ENCODE measurements at regions not wholly inside any gene's neighbourhood (a gene's known extent, or its start where the extent isn't known, plus 50 kb on each side); places are given as distances from the start of the nearest gene placed in this dataset.

DNA sequence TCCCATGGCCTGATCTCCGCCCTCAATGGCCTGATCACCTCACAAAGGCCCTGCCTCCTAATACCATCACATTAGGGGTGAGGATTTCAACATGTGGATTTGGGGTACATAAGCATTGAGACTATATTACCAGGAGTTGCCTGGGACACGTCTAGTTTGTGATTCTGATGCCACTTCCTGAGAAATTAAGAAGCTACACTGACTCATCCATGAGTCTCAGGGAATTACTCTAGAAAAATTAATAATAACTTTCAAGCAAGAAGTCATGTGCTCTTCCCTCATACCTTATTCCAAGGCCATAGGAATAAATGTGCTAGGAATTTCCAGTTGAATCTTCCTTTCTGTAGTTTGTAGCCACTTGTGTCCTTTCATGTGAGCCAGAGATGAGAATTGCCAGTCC is 519.3 kb upstream of the MKI67 start:
- TF ChIP-seq CTCF (IDR thresholded peaks at IDR 0.05; ENCODE audit: insufficient read depth, low read length) = no peak
- no peak for DNase-seq (ENCODE audit: low read depth)

GRCh38 chr10:128646956-128647355 is 520.7 kb upstream of the MKI67 start:
- DNase-seq (ENCODE audit: low read depth) = no peak
- TF ChIP-seq CTCF (IDR thresholded peaks at IDR 0.05; ENCODE audit: insufficient read depth, low read length) = no peak
- no peak overlapping the region for H3K4me3 ChIP-seq (ENCODE audit: low read depth, low read length)

More for the DNA sequence above, 519.3 kb upstream of the MKI67 start:
- H3K4me3 ChIP-seq (ENCODE audit: low read depth, low read length) = no peak overlapping the region

DNA sequence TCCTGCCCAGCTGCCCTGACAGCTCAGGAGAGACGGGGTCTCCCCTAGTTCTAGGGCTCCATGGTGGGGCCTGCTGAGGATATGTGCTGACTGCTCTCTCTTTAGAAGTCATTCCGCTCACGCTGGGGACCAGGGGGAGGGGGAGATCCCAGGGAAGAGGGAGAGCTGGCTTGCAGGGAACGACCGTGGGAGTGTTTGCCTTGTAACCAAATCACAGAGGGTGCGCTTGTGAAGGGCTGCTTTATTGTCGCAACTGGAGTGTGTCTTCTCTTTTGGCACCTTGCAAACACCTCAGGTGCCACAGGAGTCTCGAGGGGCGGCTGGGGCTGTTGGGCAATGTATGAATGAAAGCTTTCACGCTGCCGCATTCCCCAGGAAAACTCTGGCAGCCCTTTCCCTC is 531.3 kb upstream of the MKI67 start:
- no peak for TF ChIP-seq CTCF (IDR thresholded peaks at IDR 0.05; ENCODE audit: insufficient read depth, low read length)
- H3K4me3 ChIP-seq (ENCODE audit: low read depth, low read length) = no peak overlapping the region
- no peak for DNase-seq (ENCODE audit: low read depth)

DNA sequence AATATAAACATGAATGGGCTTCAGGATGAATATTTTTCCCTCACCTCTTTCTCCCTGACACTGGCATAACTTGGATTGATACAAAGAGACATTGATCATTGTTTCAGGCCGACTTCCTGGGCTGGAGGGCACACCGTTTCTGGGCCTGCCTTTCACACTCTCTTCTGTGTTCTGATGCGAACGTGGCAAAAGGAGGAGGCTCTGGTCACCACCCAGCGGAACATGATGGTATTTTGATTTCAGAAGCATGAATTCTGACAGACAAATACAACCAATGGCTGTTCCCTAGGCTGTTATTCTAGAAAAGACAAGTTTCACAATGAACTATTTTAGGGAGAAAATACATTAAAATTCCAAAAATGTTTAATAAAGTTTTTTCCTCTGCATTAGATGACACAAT is 534.5 kb upstream of the MKI67 start:
- no peak for DNase-seq (ENCODE audit: low read depth)
- no peak for TF ChIP-seq CTCF (IDR thresholded peaks at IDR 0.05; ENCODE audit: insufficient read depth, low read length)
- no peak overlapping the region for H3K4me3 ChIP-seq (ENCODE audit: low read depth, low read length)

GRCh38 chr10:128661404-128662197 is 535.4 kb upstream of the MKI67 start:
- no peak for DNase-seq (ENCODE audit: low read depth)
- H3K4me3 ChIP-seq (ENCODE audit: low read depth, low read length) = no peak overlapping the region
- TF ChIP-seq CTCF (IDR thresholded peaks at IDR 0.05; ENCODE audit: insufficient read depth, low read length) = no peak

- DNase-seq (ENCODE audit: low read depth) = no peak
- H3K4me3 ChIP-seq (ENCODE audit: low read depth, low read length) = no peak overlapping the region
Measured at GRCh38 chr10:128662520-128662919, 536.3 kb upstream of the MKI67 start.

More at GRCh38 chr10:128662520-128662919, 536.3 kb upstream of the MKI67 start:
- TF ChIP-seq CTCF (IDR thresholded peaks at IDR 0.05; ENCODE audit: insufficient read depth, low read length) = no peak

Measured in fibroblast of the aortic adventitia (primary cell).